ENCODE measurements at regions not wholly inside any gene's neighbourhood (a gene's known extent, or its start where the extent isn't known, plus 50 kb on each side); places are given as distances from the start of the nearest gene placed in this dataset.
"Not testable (repeated sequence)": the region's sequence is repeated elsewhere in the genome, so short reads cannot be mapped to it uniquely, and the experiment has no call there.

GRCh38 chr16:85449191-85449884 lies 163.8 kb upstream of the GSE1 start:
- Histone ChIP-seq H3K36me3 (ENCODE audit: control insufficient read depth in 4 of 4, insufficient read depth in 4 of 4, low read length in 4 of 4) (no peaks in the 10 kb centered on the region), H3K27me3 (ENCODE audit: control insufficient read depth in 3 of 3, insufficient read depth in 3 of 3, low read length in 2 of 3) (no peaks in the 10 kb centered on the region), H3K27ac (ENCODE audit: low read depth in 1 of 2, low read length in 1 of 2) (no peak overlapping the region), H3K4me1 (ENCODE audit: control insufficient read depth in 5 of 5, insufficient read depth in 5 of 5, low read length in 5 of 5) (peaks cover 0 to 62% (median 12%) of the 10 kb centered on the region in 5 donors), H3K9me3 (ENCODE audit: control insufficient read depth in 4 of 4, insufficient read depth in 3 of 4, low read length in 3 of 4) (no peaks in the 10 kb centered on the region), H3K9ac (ENCODE audit: insufficient read depth in 1 of 2, low read length in 2 of 2) (no peak overlapping the region), H3K4me3 (no peak overlapping the region)
- no peak for DNase-seq
- no peak for TF ChIP-seq CTCF (IDR thresholded peaks at IDR 0.05; ENCODE audit: control extremely low read depth, extremely low read depth)
- no peak for ATAC-seq (ENCODE audit: insufficient read depth, low FRiP score)
- 73 to 77% methylated on average over 20 of the region's 20 CpGs for WGBS, 2 donors

- 42 to 65% methylated on average over 7 of the region's 7 CpGs for WGBS, 2 donors
- H3K9me3 ChIP-seq (ENCODE audit: control insufficient read depth in 4 of 4, insufficient read depth in 3 of 4, low read length in 3 of 4): no peaks in the 10 kb centered on the region
- DNase-seq (peak in 2 of 3 donors; percentile 49 to 52), ATAC-seq (ENCODE audit: insufficient read depth, low FRiP score) (no peak)
- H3K9ac ChIP-seq (ENCODE audit: insufficient read depth in 1 of 2, low read length in 2 of 2): no peak overlapping the region
- H3K4me3 ChIP-seq: no peak overlapping the region
- peaks cover 0 to 60% (median 12%) of the 10 kb centered on the region in 5 donors for H3K4me1 ChIP-seq (ENCODE audit: control insufficient read depth in 5 of 5, insufficient read depth in 5 of 5, low read length in 5 of 5)
- no peaks in the 10 kb centered on the region for H3K36me3 ChIP-seq (ENCODE audit: control insufficient read depth in 4 of 4, insufficient read depth in 4 of 4, low read length in 4 of 4)
- H3K27ac ChIP-seq (ENCODE audit: low read depth in 1 of 2, low read length in 1 of 2): no peak overlapping the region
- H3K27me3 ChIP-seq (ENCODE audit: control insufficient read depth in 3 of 3, insufficient read depth in 3 of 3, low read length in 2 of 3): no peaks in the 10 kb centered on the region
- TF ChIP-seq CTCF (IDR thresholded peaks at IDR 0.05; ENCODE audit: control extremely low read depth, extremely low read depth): no peak
Measured at GRCh38 chr16:85449885-85450245, 163.3 kb upstream of the GSE1 start.

DNA sequence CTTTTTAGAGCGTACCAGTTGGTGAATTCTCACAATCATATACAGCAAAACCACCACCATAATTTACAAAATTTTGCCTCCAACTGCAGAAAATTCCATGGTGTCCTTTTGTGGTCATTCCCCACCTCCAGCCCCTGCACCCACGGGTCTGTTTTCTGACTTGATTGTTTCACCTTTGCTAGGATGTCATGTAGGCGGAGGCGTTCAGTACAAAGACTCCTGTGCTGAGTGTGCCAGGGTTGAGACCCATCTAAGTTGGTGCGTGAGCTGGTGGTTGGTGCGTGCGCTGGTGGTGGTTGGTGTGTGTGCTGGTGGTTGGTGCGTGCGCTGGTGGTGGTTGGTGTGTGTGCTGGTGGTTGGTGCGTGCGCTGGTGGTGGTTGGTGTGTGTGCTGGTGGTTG lies 162.0 kb upstream of the GSE1 start:
- not testable (repeated sequence) for H3K9ac ChIP-seq (ENCODE audit: insufficient read depth in 1 of 2, low read length in 2 of 2); H3K27me3 ChIP-seq (ENCODE audit: control insufficient read depth in 3 of 3, insufficient read depth in 3 of 3, low read length in 2 of 3); ATAC-seq (ENCODE audit: insufficient read depth, low FRiP score); H3K27ac ChIP-seq (ENCODE audit: low read depth in 1 of 2, low read length in 1 of 2); H3K4me3 ChIP-seq; H3K36me3 ChIP-seq (ENCODE audit: control insufficient read depth in 4 of 4, insufficient read depth in 4 of 4, low read length in 4 of 4); DNase-seq; H3K9me3 ChIP-seq (ENCODE audit: control insufficient read depth in 4 of 4, insufficient read depth in 3 of 4, low read length in 3 of 4)
- whole genome bisulfite sequencing, 2 donors: 82 to 89% methylated on average over 9 of the region's 11 CpGs
- H3K4me1 ChIP-seq (ENCODE audit: control insufficient read depth in 5 of 5, insufficient read depth in 5 of 5, low read length in 5 of 5): peaks cover 0 to 58% (median 11%) of the 10 kb centered on the region in 5 donors

GRCh38 chr16:85451641-85452363 lies 161.3 kb upstream of the GSE1 start:
- H3K9me3 ChIP-seq (ENCODE audit: control insufficient read depth in 4 of 4, insufficient read depth in 3 of 4, low read length in 3 of 4): no peaks in the 10 kb centered on the region
- H3K9ac ChIP-seq (ENCODE audit: insufficient read depth in 1 of 2, low read length in 2 of 2): no peak overlapping the region
- no peaks in the 10 kb centered on the region for H3K27me3 ChIP-seq (ENCODE audit: control insufficient read depth in 3 of 3, insufficient read depth in 3 of 3, low read length in 2 of 3)
- H3K4me3 ChIP-seq: no peak overlapping the region
- no peak for TF ChIP-seq CTCF (IDR thresholded peaks at IDR 0.05; ENCODE audit: control extremely low read depth, extremely low read depth)
- DNase-seq (no peak), ATAC-seq (ENCODE audit: insufficient read depth, low FRiP score) (no peak)
- no peak overlapping the region for H3K27ac ChIP-seq (ENCODE audit: low read depth in 1 of 2, low read length in 1 of 2)
- no peaks in the 10 kb centered on the region for H3K36me3 ChIP-seq (ENCODE audit: control insufficient read depth in 4 of 4, insufficient read depth in 4 of 4, low read length in 4 of 4)
- peaks cover 0 to 64% (median 10%) of the 10 kb centered on the region in 5 donors for H3K4me1 ChIP-seq (ENCODE audit: control insufficient read depth in 5 of 5, insufficient read depth in 5 of 5, low read length in 5 of 5)
- 84 to 85% methylated on average over 24 to 29 of the region's 32 CpGs for WGBS, 2 donors
